Gastrocnemius medialis (tissue), 4 donors: ENCODE measurements at regions not wholly inside any gene's neighbourhood (a gene's known extent, or its start where the extent isn't known, plus 50 kb on each side); places are given as distances from the start of the nearest gene placed in this dataset.

Experiments
- POLR2A ChIP-seq, 2 donors: fragments of 450-650 bp; IDR thresholded peaks; one replicate each; pipeline ENCODE4 v1.6.1; 2017; ENCODE audit warnings: antibody characterized with exemption in 2 of 2, mild to moderate bottlenecking in 2 of 2, moderate library complexity in 2 of 2
- TF ChIP-seq, protein P1 (sequence below), 5 experiments: fragments of 450-650 bp in 3 of 5; fragments of 200-600 bp in 2 of 5; sonication (generic) in 2 of 5; IDR thresholded peaks in 4 of 5; conservative IDR thresholded peaks in 1 of 5; 1 replicate in 4 of 5; 2 replicates in 1 of 5; pipeline ENCODE4 v1.5.1; 2016 to 2019; ENCODE audit warnings: antibody characterized with exemption in 5 of 5, mild to moderate bottlenecking in 3 of 5, moderate library complexity in 3 of 5

DNA sequence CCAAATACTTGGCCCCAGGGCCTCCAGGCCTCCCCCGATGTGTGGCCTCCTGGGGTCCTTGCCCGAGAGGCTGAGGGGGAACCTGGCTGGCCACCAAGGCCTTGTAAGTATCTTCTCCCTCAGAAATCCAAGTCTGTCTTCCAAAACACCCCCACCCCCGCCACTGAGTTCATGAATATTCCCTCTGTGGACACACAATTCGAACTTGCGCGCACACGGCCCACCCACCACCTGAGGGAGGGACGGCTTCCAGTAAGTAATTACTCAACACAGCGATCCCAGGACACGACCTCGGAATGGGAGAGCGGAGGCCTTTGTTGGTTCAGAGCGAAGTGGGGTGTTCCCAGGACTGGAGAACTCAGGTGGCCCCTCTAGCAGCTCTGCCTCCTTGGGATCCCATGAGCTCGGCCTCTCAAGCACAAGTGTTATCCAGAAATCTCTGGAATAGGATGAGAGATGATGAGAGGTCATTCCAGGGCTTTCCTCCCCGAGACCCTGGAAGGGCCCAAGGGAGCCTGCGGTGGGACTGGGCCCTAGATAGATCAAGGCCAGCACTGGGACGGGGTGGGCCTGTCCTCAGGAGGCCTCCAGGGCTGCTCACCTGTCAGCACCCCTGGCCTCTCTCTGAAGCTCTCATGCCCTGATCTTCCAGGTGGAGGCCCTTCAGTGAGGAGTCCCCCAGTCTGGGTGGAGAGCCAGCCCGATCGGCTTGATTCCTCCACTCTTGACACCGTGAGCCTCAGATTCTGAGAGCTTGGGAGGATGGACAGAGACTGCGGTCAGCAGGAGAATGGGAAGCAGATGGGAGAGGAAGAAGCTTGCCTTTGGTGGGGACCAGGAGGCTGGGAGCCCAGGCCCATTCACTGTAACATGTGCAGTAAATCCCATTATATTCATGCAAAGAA lies 219.0 kb upstream of the RTL1 start:
- TF ChIP-seq, protein P1, sequence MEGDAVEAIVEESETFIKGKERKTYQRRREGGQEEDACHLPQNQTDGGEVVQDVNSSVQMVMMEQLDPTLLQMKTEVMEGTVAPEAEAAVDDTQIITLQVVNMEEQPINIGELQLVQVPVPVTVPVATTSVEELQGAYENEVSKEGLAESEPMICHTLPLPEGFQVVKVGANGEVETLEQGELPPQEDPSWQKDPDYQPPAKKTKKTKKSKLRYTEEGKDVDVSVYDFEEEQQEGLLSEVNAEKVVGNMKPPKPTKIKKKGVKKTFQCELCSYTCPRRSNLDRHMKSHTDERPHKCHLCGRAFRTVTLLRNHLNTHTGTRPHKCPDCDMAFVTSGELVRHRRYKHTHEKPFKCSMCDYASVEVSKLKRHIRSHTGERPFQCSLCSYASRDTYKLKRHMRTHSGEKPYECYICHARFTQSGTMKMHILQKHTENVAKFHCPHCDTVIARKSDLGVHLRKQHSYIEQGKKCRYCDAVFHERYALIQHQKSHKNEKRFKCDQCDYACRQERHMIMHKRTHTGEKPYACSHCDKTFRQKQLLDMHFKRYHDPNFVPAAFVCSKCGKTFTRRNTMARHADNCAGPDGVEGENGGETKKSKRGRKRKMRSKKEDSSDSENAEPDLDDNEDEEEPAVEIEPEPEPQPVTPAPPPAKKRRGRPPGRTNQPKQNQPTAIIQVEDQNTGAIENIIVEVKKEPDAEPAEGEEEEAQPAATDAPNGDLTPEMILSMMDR (IDR thresholded peaks at IDR 0.05 in 4 of 5, conservative IDR thresholded peaks at IDR 0.05 in 1 of 5) = no peak
- TF ChIP-seq POLR2A (IDR thresholded peaks at IDR 0.05) = no peak
